PC-9 (cell line): ENCODE measurements at regions not wholly inside any gene's neighbourhood (a gene's known extent, or its start where the extent isn't known, plus 50 kb on each side); places are given as distances from the start of the nearest gene placed in this dataset.
"Not testable (repeated sequence)": the region's sequence is repeated elsewhere in the genome, so short reads cannot be mapped to it uniquely, and the experiment has no call there.

Source experiments
- BruUV-seq: library from RNA; stranded (reverse); fragments of 400-500 nt; replicated peaks from 2 replicates; lab custom pipeline; 2021; lab: Mats Ljungman, UMichigan
- CTCF ChIA-PET: fragments of 300-600 bp; sonication (Branson Sonifier 250); formaldehyde crosslinking; loops from one replicate; lab custom pipeline; 2022; ENCODE audit warnings: antibody characterized with exemption; lab: Charles Lee
- POLR2A ChIA-PET: fragments of 300-600 bp; sonication (Branson Sonifier 250); formaldehyde crosslinking; loops from one replicate; lab custom pipeline; 2022; ENCODE audit warnings: antibody characterized with exemption; ENCODE audit not compliant: unreplicated experiment; lab: Charles Lee
- DNase-seq, 2 experiments: peaks; one replicate each; pipeline versions ENCODE4 v3.0.0 to v3.0.0-alpha.2; 2015 to 2022; ENCODE audit warnings: mixed read lengths in 1 of 2
- H2AFZ ChIP-seq: fragments of 200-600 bp; sonication (generic); 2 replicates; pipeline ENCODE4 v1.8.1; 2017; ENCODE audit warnings: antibody characterized with exemption
- H3F3A ChIP-seq: fragments of 200-600 bp; sonication (generic); 2 replicates; pipeline ENCODE4 v1.8.1; 2017; ENCODE audit warnings: antibody characterized with exemption, mild to moderate bottlenecking, low read depth; ENCODE audit not compliant: insufficient read depth
- H3K27ac ChIP-seq: fragments of 200-600 bp; sonication (generic); 2 replicates; pipeline ENCODE4 v1.6.1; 2016; ENCODE audit warnings: mixed run types
- H3K27me3 ChIP-seq: fragments of 200-600 bp; sonication (generic); 2 replicates; pipeline ENCODE4 v1.6.1; 2016; ENCODE audit warnings: low read depth, mixed run types; ENCODE audit not compliant: insufficient read depth
- H3K36me3 ChIP-seq: fragments of 200-600 bp; sonication (generic); 2 replicates; pipeline ENCODE4 v1.6.1; 2016; ENCODE audit warnings: low read depth, mixed run types
- H3K4me1 ChIP-seq: fragments of 200-600 bp; sonication (generic); replicated peaks from 2 replicates; pipeline ENCODE4 v1.6.1; 2016; ENCODE audit warnings: mixed run types; ENCODE audit not compliant: insufficient read depth
- H3K4me2 ChIP-seq: fragments of 200-600 bp; sonication (generic); 2 replicates; pipeline ENCODE4 v1.6.1; 2017; ENCODE audit warnings: mixed run types
- H3K4me3 ChIP-seq: fragments of 200-600 bp; sonication (generic); 2 replicates; pipeline ENCODE4 v1.6.1; 2016; ENCODE audit warnings: mixed run types
- H3K79me2 ChIP-seq: fragments of 200-600 bp; sonication (generic); 2 replicates; pipeline ENCODE4 v1.6.1; 2017; ENCODE audit warnings: low read depth, mixed run types
- H3K9me2 ChIP-seq: fragments of 200-600 bp; sonication (generic); 2 replicates; pipeline ENCODE4 v1.8.1; 2017; ENCODE audit warnings: mild to moderate bottlenecking; ENCODE audit not compliant: insufficient read depth
- H3K9me3 ChIP-seq: fragments of 200-600 bp; sonication (generic); 2 replicates; pipeline ENCODE4 v1.8.1; 2016; ENCODE audit warnings: low read depth; ENCODE audit not compliant: insufficient read depth
- H4K20me1 ChIP-seq: fragments of 200-600 bp; sonication (generic); 2 replicates; pipeline ENCODE4 v1.8.1; 2017; ENCODE audit not compliant: insufficient read depth
- CTCF ChIP-seq: fragments of 200-600 bp; sonication (generic); conservative IDR thresholded peaks from 2 replicates; pipeline ENCODE4 v1.6.1; 2017; ENCODE audit warnings: mixed run types, antibody characterized with exemption, mild to moderate bottlenecking, moderate library complexity
- EZH2 ChIP-seq: fragments of 200-600 bp; sonication (generic); IDR thresholded peaks from 2 replicates; pipeline ENCODE4 v1.8.0; 2017; ENCODE audit warnings: antibody characterized with exemption, low read depth
- intact Hi-C: fragments of 100-400 bp; cut with micrococcal nuclease; formaldehyde crosslinking; loops from one replicate; pipeline ENCODE4 v1.10.0; 2022; ENCODE audit not compliant: unreplicated experiment

GRCh38 chr1:30216602-30217001 is 506.8 kb downstream of the MATN1 start:
- intact Hi-C loops = no loop called here
- Histone ChIP-seq H3F3A (peaks cover 7% of the 10 kb centered on the region; the same call in 1 of the 2 replicates), H3K79me2 (no peaks in the 10 kb centered on the region), H3K27me3 (peaks cover 34% of the 10 kb centered on the region), H3K27ac (no peak overlapping the region), H2AFZ (no peak overlapping the region), H3K4me1 (no peaks in the 10 kb centered on the region), H4K20me1 (no peaks in the 10 kb centered on the region), H3K36me3 (no peaks in the 10 kb centered on the region), H3K9me2 (no peaks in the 10 kb centered on the region), H3K4me2 (no peak overlapping the region), H3K4me3 (no peak overlapping the region), H3K9me3 (no peaks in the 10 kb centered on the region)
- no TSS peak for BruUV-seq
- DNase-seq = no peak
- CTCF ChIA-PET = interaction anchor here (0.6 kb wide), 1 partner anchor 41 kb away, joined by 3 read pairs; no protein-coding TSS in a partner anchor
- TF ChIP-seq CTCF (no peak), EZH2 (no peak)
- POLR2A ChIA-PET = no interaction called here

GRCh38 chr1:30213936-30214335 is 509.4 kb downstream of the MATN1 start:
- H3K27me3 ChIP-seq = peaks cover 52% of the 10 kb centered on the region
- no peak overlapping the region for H3K27ac ChIP-seq
- intact Hi-C loops = no loop called here
- peaks cover 7% of the 10 kb centered on the region; the same call in 1 of the 2 replicates for H3F3A ChIP-seq
- H3K4me2 ChIP-seq = no peak overlapping the region
- H4K20me1 ChIP-seq = no peaks in the 10 kb centered on the region
- no peaks in the 10 kb centered on the region for H3K36me3 ChIP-seq
- H3K4me3 ChIP-seq = no peak overlapping the region
- DNase-seq = no peak
- POLR2A ChIA-PET = no interaction called here
- no peak overlapping the region for H2AFZ ChIP-seq
- no peak for TF ChIP-seq CTCF
- TF ChIP-seq EZH2 = no peak
- CTCF ChIA-PET = no interaction called here
- no TSS peak for BruUV-seq
- H3K9me3 ChIP-seq = no peaks in the 10 kb centered on the region
- no peaks in the 10 kb centered on the region for H3K9me2 ChIP-seq
- H3K79me2 ChIP-seq = no peaks in the 10 kb centered on the region
- no peaks in the 10 kb centered on the region for H3K4me1 ChIP-seq

GRCh38 chr1:30207962-30208361 is 515.4 kb downstream of the MATN1 start:
- H3K9me2 ChIP-seq, H3K27ac ChIP-seq, intact Hi-C loops, POLR2A ChIA-PET, H3K4me2 ChIP-seq, H4K20me1 ChIP-seq, CTCF ChIA-PET, H3F3A ChIP-seq, H2AFZ ChIP-seq, DNase-seq, H3K79me2 ChIP-seq, H3K9me3 ChIP-seq, BruUV-seq, H3K36me3 ChIP-seq, H3K4me1 ChIP-seq, H3K4me3 ChIP-seq: not testable (repeated sequence)
- peaks cover 60% of the 10 kb centered on the region for H3K27me3 ChIP-seq

GRCh38 chr1:30206631-30207030 is 516.8 kb downstream of the MATN1 start:
- POLR2A ChIA-PET, intact Hi-C loops: not testable (repeated sequence)

GRCh38 chr1:30204916-30205315 is 518.5 kb downstream of the MATN1 start:
- DNase-seq, H2AFZ ChIP-seq, intact Hi-C loops, H3K4me3 ChIP-seq, H3K79me2 ChIP-seq, H3F3A ChIP-seq, H3K9me2 ChIP-seq, CTCF ChIA-PET, H4K20me1 ChIP-seq, POLR2A ChIA-PET, H3K4me1 ChIP-seq, H3K36me3 ChIP-seq, BruUV-seq, H3K4me2 ChIP-seq, H3K27ac ChIP-seq, H3K9me3 ChIP-seq: not testable (repeated sequence)
- peaks cover 40% of the 10 kb centered on the region for H3K27me3 ChIP-seq

More at GRCh38 chr1:30206631-30207030, 516.8 kb downstream of the MATN1 start:
- CTCF ChIA-PET, H3F3A ChIP-seq, H3K4me3 ChIP-seq, H3K9me2 ChIP-seq, H3K27ac ChIP-seq, H3K4me1 ChIP-seq, H3K9me3 ChIP-seq, H3K79me2 ChIP-seq, BruUV-seq, H4K20me1 ChIP-seq, H3K4me2 ChIP-seq, H2AFZ ChIP-seq, H3K36me3 ChIP-seq, DNase-seq: not testable (repeated sequence)
- peaks cover 53% of the 10 kb centered on the region for H3K27me3 ChIP-seq
